SU-DHL-6 (cell line): ENCODE measurements at regions not wholly inside any gene's neighbourhood (a gene's known extent, or its start where the extent isn't known, plus 50 kb on each side); places are given as distances from the start of the nearest gene placed in this dataset.

Source experiments
- CTCF ChIP-seq: fragments of 200-600 bp; sonication (generic); IDR thresholded peaks from one replicate; pipeline ENCODE4 v1.5.1; 2017; ENCODE audit warnings: antibody characterized with exemption, mild to moderate bottlenecking, low read length, moderate library complexity; ENCODE audit not compliant: insufficient read depth, poor library complexity, severe bottlenecking
- EZH2phosphoT487 ChIP-seq: fragments of 200-600 bp; sonication (generic), shearing (Covaris generic); conservative IDR thresholded peaks from 2 replicates; pipeline ENCODE4 v1.6.1; 2018; ENCODE audit warnings: mild to moderate bottlenecking, antibody characterized with exemption, low read length, moderate library complexity, mixed read lengths

GRCh38 chr10:120217736-120218135, 239.3 kb upstream of the PLPP4 start:
- no peak for TF ChIP-seq CTCF
- TF ChIP-seq EZH2phosphoT487, result no peak
